ENCODE measurements at regions not wholly inside any gene's neighbourhood (a gene's known extent, or its start where the extent isn't known, plus 50 kb on each side); places are given as distances from the start of the nearest gene placed in this dataset.
"Not testable (repeated sequence)": the region's sequence is repeated elsewhere in the genome, so short reads cannot be mapped to it uniquely, and the experiment has no call there.

DNA sequence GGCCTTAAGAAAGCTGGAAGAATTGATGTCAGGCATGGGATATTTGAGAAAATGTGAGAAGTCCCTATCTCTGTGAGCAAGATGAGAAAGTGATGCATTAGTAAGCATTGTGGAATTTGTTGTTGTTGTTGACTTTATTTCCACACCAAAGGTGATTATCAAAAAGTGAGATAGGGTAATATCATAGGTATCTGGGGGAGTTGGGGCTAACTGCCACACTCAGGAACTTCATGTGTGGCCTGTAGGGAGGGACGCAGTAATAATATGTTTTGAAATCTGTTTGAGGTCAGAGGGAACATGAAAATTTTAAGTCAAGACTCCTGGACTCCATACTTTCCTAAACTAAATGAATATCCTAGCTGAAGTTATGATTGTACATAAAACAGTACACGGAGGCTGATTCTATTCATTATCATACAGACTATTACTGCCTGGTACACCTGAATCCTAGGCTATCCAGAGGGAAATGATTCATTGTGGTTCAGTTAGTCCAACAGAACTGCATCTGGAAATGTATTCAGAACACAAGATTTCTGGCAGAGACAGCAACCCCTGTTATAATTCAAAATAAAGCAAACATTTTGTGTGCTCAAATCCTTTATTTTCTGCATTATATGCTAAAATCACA, 304.8 kb downstream of the CPS1 start:
- no peak for DNase-seq

DNA sequence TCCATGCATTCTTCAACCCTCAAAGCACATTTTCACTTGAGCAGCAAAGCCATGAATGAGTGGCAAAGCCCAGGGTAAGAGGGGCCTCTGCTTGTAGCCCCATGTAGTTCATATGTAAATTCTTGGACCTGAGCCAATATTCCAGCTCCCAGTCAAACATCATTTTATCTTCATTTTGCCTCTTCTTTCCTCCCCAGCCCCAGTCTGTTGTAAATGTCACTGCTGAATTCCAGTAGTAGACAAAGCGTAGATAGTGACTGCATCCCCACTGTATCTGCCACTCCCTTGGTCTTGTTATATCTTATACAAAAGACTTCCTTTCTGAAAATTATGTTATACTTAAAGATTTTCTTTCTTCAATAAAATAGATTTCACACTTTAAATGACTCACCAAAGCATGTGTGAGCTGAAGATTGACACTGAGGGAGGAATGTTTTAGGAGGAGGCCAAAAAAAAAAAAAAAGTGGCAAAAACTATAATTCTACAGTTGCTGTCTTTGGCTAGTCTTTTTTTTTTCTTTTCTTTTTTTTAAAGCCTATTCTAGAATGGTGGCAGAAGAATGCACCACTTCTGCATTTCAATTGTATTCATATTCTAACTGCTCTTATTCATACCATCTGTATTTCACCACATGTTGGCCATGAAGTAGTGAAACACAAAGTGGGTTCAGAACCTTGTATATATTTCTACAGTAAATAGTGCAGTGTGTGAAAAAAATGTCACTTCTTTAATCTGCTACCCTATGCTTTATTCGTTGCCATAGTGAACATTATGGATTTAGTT, 306.1 kb downstream of the CPS1 start:
- DNase-seq, result no peak

DNA sequence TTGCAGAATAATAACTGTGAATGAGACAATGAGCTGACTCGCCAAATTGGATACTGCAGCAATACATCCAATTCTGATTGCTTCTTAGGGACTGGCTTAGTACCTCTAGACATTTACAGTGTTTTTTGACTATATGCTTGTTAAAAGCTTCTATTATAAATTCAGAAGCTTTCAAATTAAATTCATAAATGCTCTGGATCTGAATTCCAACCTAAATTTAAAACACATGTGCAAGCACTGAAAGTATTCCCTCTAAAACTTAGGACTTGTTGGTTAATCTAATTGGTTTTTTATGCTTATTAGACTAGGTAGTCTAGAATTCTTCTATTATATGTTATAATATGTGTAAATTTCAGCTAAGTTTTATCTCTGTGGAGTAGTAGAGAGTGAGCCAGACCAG, 306.9 kb downstream of the CPS1 start:
- DNase-seq, result no peak

DNA sequence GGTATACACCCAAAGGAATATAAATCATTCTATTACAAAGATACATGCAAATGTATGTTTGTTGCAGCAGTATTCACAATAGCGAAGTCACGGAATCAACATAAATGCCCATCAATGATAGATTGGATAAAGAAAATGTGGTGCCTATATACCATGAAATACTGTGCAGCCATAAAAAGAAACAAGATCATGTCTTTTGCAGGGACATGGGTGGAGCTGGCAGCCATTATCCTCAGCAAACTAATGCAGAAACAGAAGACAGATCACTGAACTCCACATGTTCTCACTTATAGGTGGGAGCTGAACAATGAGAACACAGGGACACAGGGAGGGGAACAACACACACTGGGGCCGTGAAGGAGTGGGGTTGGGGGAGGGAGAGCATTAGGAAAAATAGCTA, 315.2 kb downstream of the CPS1 start:
- DNase-seq, result not testable (repeated sequence)

DNA sequence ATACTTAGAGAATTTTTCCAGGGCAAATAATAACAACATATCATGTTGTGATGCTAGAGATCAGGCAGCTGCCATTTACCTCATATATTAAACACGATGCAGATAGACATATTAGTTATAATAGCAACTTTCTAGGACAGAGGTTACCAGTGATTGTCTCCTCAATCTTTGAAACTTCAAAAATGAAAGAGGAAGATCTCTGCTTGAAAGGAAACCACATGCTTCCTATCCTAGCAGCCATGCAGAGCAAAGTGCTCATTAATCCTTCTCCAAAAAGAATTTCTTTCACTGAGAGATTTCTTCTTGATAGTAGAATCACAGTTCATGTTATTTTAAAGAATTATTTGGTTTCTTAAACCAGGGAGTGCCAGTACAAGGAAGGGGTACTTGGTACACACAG, 317.2 kb downstream of the CPS1 start:
- DNase-seq, result no peak

DNA sequence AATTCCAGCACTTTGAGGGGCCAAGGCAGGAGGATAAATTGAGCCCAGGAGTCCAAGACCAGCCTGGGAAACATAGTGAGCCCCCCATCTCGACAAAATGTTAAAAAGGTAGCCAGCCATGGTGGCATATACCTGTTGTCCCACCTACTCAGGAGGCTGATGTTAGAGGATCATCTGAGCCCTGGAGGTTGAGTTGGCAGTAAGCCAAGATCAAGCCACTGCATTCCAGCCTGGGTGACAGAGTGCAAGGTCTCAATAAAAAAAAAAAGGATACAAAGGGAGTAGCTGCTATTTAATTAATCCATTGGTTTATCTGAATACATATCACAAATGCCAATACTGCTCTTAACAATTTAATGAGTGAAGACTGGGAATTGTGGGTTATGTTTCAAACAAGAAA, 327.8 kb downstream of the CPS1 start:
- DNase-seq, result no peak

DNA sequence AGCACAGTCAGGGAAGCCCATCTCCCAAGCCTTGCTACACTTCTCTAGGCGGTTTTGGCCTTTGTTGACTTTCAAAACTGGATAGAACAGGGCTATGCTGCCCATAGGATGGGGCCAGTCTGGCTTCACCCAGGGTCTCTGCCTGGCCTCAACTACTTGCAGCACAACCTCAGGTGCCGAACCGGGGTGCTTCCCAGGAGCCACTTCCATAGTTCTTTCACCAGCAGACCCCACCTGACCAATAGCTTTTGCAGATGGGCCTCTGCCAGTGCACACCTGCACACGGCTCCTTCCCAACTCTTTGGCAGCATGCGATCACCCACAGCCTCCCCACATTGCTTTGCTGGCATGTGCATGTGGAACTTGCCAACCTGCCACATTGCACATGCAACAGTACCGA, 331.6 kb downstream of the CPS1 start:
- no peak for DNase-seq

DNA sequence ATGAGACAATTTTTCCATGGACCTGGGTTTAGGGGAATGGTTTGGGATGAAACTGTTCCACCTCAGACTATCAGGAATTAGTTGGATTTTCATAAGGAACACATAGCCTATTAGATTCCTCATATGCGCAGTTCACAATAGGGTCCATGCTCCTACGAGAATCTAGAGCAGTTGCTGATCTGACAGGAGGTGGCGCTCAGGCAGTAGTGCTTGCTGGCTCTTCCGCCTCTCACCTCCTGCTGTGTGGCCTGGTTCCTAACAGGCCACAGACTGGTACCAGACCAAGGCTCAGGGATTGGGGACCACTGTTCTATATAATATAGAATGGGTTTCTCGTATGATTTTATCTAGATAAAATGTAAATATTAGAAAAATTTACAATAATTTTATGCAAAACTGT, 338.7 kb downstream of the CPS1 start:
- no peak for DNase-seq

DNA sequence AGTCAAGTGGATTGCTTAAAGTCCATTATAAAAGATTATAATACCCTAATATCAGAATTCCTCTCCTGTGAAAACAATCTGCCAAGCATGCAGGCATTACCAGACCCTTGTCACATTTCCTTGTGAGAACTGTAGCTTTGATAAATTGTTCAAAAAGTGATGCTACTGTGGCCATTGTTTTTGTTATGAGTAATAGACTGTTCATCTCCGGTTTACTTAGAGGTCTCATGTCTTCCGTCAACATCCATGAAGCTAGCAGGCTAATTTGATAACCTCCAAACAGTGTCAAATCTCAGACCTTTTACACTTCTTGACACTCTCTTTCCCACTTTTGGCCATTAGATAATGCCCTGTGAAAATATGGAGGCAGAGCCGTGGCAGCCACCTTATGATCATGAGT, 342.7 kb downstream of the CPS1 start:
- DNase-seq, result no peak

DNA sequence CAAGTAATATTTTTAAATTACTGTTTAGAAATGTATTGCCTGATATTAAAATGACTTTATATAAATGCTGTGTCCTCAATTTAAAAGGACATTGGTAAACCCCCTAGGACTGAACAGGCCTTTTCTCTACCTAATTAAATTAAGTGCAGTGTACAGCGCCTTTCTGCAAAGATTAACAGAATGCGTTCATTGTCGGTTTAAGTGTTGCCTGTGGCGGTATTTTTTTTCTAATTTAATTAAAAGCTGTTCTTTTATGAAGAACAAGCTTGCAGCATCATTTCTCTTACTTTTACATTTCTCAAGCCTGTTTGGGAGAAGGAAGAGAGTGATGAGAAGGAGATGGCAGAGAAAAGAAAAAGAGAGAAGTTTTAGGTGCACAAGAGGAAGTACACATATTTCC, 344.9 kb downstream of the CPS1 start:
- DNase-seq, result no peak

DNA sequence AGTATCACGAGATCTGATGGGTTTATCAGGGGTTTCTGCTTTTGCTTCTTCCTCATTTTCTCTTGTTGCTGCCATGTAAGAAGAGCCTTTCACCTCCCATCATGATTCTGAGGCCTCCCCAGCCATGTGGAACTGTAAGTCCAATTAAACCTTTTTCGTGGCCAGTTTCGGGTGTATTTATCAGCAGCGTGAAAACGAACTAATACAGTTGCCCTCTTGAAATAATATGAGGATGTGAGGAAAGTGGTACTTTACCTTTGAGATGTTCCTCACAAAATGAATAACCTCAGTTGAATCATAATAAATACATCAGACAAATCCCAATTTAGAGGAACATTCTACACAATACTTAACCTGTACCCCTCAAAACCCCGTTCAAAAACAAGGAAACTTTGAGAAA, 356.4 kb downstream of the CPS1 start:
- no peak for DNase-seq

DNA sequence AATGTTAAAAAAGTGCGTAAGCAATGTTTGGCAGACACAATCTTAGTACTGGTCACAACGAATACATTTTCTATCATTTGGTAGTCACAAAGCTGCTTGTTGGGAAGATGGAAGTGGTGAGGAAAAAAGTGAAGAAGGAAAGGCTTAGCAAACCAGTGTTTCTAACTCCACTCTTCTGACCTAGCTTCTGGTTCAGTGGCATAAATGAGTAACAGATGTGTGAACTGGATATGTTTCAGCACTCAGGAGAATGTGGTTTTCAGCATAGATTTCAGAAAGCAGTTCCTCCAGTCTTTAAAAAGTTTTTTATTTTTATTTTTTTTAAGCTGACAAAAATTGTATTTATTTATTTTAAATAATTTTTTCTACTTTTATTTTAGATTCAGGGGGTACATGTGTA, 357.1 kb downstream of the CPS1 start:
- DNase-seq, result no peak

DNA sequence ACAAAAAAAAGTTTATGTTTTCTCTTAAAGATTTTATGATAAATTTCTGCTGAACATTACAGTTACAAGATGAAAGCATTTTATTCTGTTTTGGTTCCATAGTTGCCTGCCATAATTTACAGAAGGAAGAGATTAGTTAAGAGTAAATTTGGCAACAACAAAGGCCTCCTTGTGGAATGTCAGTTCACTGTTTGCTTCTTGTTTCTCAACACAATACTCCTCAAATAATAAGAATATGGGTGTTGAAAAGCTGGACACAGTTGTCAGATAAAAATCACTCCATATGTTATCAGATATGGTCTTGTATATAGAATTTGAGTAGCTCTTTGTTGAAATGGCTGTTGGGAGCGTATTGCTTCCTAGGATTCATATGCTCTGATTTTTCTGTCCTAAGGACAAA, 359.5 kb downstream of the CPS1 start:
- DNase-seq, result no peak

DNA sequence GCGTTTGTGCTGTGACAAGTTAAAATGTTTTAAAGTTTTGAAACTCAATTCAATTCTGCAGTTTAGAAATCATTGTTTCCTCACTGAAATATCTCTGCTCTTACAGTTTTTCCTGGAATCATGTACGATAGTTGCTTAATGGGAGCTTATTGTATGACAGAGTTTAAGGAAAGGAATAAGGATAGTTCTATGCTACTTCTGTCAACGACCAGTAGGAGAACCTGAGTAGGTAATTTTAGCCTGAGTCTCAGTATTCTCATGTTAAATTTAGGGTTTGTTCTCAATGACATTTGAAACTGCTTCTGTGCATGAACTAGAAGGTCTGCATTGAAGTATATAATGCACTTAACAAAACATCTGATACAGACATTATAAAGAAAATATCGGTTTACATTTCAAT, 361.1 kb downstream of the CPS1 start:
- no peak for DNase-seq

DNA sequence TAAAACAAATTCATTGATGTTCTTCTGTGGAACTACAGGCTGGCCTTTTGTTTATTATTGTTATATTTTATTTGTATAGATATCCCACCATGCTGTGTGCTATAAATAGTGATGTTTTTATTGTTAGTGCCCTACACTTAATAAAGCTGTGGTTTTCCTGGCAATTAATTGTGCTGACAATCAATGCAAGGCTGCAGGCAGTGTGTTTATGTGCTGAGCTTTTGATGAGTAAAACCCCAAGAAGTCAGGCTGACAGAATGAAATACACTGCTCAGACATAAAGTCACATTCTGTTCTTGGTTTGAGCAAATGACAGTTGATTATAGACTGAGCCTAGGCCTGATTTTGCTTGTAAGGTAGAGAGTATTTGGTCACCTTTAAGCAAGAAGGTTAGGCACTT, 362.7 kb downstream of the CPS1 start:
- no peak for DNase-seq

DNA sequence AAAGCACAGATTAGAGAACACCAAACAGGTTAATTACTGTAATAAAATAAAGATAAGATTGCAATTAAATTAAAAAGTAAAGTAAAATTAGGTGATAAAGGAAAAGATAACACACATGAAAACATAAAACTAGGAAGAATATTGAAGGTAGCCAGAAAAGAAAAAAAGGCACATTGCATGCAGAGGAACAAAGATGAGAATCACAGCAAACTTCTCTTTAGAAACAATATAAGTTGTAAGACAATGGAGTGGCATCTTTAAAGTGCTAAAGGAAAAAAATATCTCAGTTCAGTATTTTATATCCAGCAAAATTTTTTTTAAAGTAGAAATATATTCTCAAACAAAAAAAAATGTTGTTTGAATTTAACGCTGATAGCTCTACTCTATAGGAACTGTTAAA, 366.0 kb downstream of the CPS1 start:
- DNase-seq, result no peak

DNA sequence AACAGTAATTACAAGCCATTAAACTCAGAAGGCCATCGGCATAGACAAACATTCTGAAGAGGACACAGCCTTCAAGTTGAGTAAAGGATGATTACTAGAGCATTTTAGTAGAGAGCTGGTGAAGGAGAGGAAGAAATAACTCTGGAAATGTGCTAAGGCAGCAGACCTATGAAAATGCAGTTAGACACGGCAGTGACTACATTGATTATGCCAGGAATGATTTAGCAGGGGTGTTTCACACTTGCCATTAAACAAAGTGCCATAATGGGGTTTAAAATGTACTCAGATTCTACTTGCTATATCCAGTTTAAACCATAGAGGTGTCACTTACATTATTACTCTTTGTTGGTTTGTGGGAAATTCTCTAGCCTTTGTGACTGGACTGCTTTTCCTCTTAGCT, 372.3 kb downstream of the CPS1 start:
- DNase-seq, result no peak

DNA sequence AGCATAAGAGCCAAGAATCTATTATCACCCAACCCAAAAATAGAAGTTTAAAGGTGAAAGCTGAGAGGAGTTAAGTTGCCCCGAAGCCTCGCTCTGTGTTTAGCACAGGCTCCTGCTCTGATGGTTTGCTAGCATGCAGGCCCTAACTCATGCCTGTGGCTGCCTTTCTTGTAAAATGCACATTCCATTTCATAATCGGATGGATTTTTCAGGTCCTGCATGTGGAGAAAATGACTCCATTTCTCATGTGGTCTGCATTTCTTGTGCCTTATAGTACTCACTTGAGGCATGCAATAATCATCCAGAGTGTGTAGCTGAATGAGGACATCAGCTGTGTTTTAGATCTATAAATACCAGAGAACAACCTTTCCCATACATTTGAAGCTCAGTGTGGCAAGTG, 381.8 kb downstream of the CPS1 start:
- no peak for DNase-seq

DNA sequence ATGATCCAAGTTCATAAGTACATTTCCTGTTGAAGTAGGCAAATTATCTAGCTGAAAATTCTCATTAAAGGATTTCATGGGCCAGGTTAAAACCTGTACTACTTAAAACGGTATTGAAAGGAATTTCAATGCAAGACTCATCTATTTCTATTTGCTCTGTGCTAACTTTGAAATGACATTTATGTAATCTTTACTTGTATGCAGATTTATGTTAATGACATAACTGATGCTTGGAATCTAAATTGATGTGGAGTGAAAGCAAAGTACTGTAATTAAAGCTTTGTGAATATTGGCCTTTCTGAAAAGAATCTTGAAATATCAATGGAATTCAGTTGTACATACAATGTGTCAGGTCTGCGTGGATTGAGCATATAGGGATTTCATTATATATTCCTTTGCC, 390.0 kb downstream of the CPS1 start:
- no peak for DNase-seq

DNA sequence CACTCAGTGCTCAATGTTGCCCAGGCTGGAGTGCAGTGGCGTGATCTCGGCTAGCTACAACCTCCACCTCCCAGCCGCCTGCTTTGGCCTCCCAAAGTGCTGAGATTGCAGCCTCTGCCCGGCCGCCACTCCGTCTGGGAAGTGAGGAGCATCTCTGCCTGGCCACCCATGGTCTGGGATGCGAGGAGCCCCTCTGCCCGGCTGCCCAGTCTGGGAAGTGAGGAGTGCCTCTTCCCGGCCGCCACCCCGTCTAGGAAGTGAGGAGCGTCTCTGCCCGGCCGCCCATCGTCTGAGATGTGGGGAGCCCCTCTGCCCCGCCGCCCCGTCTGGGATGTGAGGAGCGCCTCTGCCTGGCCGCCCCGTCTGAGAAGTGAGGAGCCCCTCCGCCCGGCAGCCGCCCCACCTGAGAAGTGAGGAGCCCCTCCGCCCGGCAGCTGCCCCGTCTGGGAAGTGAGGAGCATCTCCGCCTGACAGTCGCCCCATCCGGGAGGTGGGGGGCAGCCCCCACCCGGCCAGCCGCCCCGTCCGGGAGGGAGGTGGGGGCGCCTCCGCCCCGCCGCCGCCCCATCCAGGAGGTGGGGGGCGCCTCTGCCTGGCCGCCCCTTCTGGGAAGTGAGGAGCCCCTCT, 394.1 kb downstream of the CPS1 start:
- DNase-seq, result not testable (repeated sequence)

DNA sequence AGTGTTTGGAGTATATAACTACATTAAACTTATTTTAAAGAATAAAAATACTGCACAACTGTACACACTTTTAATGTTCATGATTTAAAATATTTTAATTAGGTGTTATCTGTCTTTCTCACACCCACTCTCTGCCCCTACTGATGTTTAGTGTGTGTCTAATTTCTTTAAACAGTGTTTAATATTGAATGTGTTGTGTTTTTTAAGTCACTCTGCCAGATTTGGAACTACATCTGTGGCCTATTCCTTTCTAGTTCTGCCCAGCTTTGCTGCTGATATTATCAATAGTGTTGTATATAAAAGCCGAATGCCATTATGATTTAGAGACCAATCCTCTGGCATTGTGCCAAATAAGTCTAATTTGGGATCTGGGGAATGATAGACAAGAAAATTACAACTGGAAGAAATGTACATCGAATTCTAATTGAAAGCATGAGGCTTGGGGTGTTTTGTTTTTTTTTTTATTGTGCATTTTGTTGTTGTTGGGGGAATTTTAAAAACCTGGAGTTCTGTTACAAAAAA, 398.0 kb downstream of the CPS1 start:
- no peak for DNase-seq

DNA sequence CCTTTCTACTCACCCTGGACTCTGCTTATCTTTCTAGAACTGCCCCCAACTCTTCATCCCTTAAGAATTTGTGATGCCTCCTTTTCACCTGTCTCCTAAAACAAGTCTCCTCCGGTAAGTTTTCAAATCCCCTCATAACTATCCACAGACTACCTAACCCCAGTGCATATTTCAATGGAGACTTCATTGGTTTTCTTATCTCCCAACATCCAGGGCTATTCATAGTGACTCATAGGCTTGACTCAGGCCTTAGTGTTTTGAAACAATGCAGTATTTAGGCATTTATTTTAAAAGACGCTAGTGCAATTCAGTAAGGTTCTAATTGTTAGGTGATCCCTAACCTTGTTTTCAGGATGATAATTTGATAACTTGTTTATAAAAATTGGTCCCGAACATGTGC, 399.2 kb downstream of the CPS1 start:
- DNase-seq, result no peak

DNA sequence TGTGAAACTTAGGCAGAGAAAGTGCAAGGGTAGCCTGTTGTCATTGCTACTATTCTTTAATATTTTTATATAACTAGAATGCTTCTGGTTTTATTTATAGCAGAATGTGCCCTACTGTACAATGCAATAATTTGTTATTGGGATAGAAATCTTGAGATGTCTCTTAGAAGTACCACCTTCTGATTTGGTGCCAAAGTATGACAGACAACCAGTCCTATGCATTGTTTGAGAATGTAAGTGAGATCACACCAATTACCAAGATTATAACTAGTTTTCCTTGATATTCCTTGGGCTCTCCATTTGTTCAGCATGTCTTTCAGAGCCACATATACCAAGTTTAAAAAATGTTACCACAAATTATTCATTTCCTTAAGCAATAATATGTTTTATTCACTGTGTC, 399.7 kb downstream of the CPS1 start:
- DNase-seq, result no peak

DNA sequence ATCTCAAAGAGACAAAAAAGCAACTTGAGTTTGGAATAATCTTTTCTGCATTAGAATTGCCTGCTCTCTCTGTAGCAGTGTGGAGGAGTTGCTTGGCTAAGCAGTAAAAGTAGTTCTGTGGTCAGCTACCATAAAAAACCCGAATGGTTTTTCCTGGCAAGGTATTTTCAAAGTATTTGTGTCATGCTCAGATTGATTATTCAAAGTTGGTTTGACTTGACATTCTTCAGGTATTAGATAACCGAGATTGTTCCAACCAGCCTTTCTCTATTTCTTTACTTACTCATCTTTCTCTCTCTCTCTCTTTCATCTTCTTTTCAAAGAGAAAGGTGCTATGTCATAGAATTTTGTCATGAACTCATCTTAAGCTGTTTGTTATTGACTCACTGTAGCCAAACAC, 404.9 kb downstream of the CPS1 start:
- no peak for DNase-seq

Measured in activated CD4-positive, alpha-beta T cell treated with anti-CD3 and anti-CD28 coated beads, Interleukin-2, Interleukin-6, amounts not matched to agents 100 ng/mL and 50 ng/mL, durations not matched to agents 16 hours and 8 hours (primary cell).